BLaER1 (cell line): ENCODE measurements at regions not wholly inside any gene's neighbourhood (a gene's known extent, or its start where the extent isn't known, plus 50 kb on each side); places are given as distances from the start of the nearest gene placed in this dataset.

ENCODE experiments used
- H3K27ac ChIP-seq: shearing (Covaris generic); formaldehyde crosslinking; 2 replicates; pipeline ENCODE4 v1.8.1; 2022
- H3K27me3 ChIP-seq: shearing (Covaris generic); formaldehyde crosslinking; 2 replicates; pipeline ENCODE4 v1.8.1; 2022
- H3K36me3 ChIP-seq: shearing (Covaris generic); formaldehyde crosslinking; 2 replicates; pipeline ENCODE4 v1.8.1; 2022
- H3K4me1 ChIP-seq: shearing (Covaris generic); formaldehyde crosslinking; 2 replicates; pipeline ENCODE4 v1.8.1; 2022
- H3K4me2 ChIP-seq: shearing (Covaris generic); formaldehyde crosslinking; 2 replicates; pipeline ENCODE4 v1.8.1; 2022
- H3K4me3 ChIP-seq: shearing (Covaris generic); formaldehyde crosslinking; 2 replicates; pipeline ENCODE4 v1.8.1; 2022
- H3K9ac ChIP-seq: shearing (Covaris generic); formaldehyde crosslinking; 2 replicates; pipeline ENCODE4 v1.8.1; 2022
- H3K9me3 ChIP-seq: shearing (Covaris generic); formaldehyde crosslinking; 2 replicates; pipeline ENCODE4 v1.8.1; 2022
- H4K20me1 ChIP-seq: shearing (Covaris generic); formaldehyde crosslinking; 2 replicates; pipeline ENCODE4 v1.8.1; 2022
- Cebpa-rat ChIP-seq: shearing (Covaris generic); IDR thresholded peaks from 2 replicates; pipeline ENCODE4 v1.8.1; 2022

DNA sequence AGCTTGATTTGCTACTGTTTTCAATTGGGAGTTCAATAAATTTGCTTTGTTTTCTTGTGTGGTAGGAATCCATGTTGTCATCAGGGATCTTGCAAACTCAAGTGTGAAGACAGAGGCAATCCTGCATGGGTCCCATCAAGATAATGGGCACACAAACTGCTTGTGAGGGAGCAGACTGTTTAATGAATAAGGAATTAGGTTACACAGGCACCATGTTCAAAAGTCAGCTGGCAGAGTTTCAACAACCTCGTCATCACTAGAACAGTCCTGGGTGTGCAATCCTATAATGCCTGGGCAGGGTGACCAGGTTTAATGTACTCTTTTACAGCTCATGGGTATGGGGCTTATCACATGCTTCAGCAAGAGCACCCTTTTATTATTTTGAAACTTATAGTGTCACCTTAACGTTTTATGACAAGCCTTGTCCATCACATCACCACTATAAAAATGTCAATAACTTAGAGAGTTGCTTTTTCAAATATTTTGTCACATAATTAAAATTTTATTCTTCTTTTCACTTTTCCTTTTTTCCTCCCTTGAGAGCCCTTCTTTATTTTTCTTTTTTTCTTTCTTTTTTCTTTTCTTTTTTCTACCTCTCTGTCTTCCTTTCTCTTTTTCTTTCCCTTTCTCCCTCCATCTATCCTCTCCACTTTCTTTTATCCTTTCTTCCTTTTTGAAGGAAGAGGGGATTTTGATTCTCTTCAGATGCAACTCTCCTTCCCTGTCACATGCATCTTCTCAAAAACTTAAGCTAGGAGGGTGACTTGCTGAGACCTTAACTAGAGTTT, 252.2 kb upstream of the ATP2B1 start:
- Histone ChIP-seq H3K4me3 (no peak overlapping the region), H3K27ac (no peak overlapping the region), H3K9me3 (no peaks in the 10 kb centered on the region), H3K27me3 (no peaks in the 10 kb centered on the region), H3K9ac (no peak overlapping the region), H4K20me1 (no peaks in the 10 kb centered on the region), H3K4me1 (no peaks in the 10 kb centered on the region), H3K4me2 (no peak overlapping the region), H3K36me3 (no peaks in the 10 kb centered on the region)
- no peak for TF ChIP-seq Cebpa-rat

DNA sequence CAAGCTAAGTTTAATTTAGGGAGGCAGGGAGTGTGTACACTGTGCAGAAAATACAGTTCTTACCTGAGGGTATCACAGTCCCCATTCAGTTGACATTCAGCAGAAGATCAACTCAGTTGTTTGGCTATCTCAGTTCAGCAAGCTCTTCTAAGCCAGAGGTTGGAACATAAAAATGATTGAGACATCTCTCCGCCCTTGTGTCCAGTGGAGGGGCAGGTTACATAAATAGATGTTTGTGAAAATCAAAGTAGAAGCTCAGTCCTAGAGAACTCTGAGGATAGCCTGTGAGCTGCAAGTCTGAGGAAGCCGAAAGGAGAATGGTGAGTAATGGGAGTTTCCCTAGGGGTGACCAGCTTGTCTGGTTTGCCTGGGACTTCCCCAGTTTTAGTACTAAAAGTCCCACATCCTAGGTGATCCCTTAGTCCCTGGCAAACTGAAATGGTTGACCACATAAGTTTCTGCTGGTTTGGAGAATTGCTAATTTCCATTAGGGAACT, 251.4 kb upstream of the ATP2B1 start:
- no peak overlapping the region for H3K4me3 ChIP-seq

DNA sequence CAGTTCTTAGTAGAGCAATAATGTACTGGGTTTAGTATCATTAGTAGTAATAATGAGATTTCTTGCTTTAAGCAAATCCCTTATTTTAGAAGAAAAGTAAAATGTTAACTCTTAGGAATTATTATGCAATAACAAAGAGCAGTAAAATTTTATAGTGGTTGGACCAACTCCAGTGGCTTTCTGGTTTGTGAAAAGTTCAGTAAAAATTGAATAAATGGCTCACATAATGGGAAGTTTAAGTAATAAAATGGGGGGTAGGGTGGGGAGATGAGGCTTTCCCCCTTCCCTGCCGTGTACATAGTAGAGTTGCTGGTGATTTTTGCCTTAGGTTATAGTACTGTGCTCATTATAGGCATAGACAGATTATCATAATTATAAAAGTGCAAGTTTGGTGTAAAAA, 250.5 kb upstream of the ATP2B1 start:
- no peak for TF ChIP-seq Cebpa-rat
- Histone ChIP-seq H3K27me3 (no peaks in the 10 kb centered on the region), H3K4me1 (no peaks in the 10 kb centered on the region), H3K9me3 (no peaks in the 10 kb centered on the region), H3K4me2 (no peak overlapping the region), H3K9ac (no peak overlapping the region), H3K36me3 (no peaks in the 10 kb centered on the region), H3K4me3 (no peak overlapping the region), H4K20me1 (no peaks in the 10 kb centered on the region), H3K27ac (no peak overlapping the region)

More for the DNA sequence above, 251.4 kb upstream of the ATP2B1 start:
- TF ChIP-seq Cebpa-rat: no peak
- Histone ChIP-seq H3K36me3 (no peaks in the 10 kb centered on the region), H4K20me1 (no peaks in the 10 kb centered on the region), H3K27ac (no peak overlapping the region), H3K9me3 (no peaks in the 10 kb centered on the region), H3K27me3 (no peaks in the 10 kb centered on the region), H3K4me2 (no peak overlapping the region), H3K9ac (no peak overlapping the region), H3K4me1 (no peaks in the 10 kb centered on the region)

DNA sequence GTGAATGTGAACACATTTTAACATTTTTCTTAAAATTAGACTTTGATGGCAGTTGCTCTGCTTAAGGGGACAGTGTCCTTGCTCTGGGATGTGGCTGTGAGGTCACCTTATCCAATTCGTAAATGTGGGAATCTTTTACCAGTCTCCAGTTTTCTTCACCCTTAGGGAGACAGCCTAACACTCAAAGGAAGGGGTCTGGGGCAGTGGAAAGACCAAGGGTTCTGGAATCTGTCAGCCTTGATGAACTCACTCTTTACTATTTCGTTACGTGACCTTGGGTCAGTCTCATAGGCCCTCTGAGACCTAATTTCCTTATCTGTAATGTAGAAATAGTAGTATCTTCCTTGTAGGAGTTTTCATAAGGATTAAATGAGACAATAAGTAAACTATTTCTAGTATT, 245.6 kb upstream of the ATP2B1 start:
- Histone ChIP-seq H3K36me3 (no peaks in the 10 kb centered on the region), H3K4me3 (no peak overlapping the region)

DNA sequence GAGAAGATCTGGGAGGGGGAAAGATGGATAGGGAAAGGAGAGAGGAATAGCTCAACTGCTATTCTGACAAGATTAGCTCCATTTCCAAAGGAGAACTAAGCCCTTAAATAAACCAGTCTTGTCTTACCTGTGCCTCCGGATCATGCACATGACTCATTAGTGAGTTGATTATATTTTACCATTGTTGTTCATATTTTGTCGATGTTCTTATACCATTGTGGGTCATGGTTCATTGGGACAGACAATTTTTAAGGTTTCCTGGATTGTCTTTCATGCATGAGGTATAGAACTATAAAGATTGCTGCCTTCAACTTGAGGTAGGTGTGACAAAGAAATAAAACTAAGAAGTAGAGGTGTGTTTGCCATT, 243.0 kb upstream of the ATP2B1 start:
- no peaks in the 10 kb centered on the region for H4K20me1 ChIP-seq
- no peaks in the 10 kb centered on the region for H3K4me1 ChIP-seq
- H3K36me3 ChIP-seq: no peaks in the 10 kb centered on the region
- no peak overlapping the region for H3K27ac ChIP-seq
- H3K4me3 ChIP-seq: no peak overlapping the region
- no peaks in the 10 kb centered on the region for H3K27me3 ChIP-seq
- H3K9me3 ChIP-seq: no peaks in the 10 kb centered on the region
- no peak for TF ChIP-seq Cebpa-rat
- no peak overlapping the region for H3K9ac ChIP-seq
- no peak overlapping the region for H3K4me2 ChIP-seq

More for the DNA sequence above, 245.6 kb upstream of the ATP2B1 start:
- H3K9me3 ChIP-seq: no peaks in the 10 kb centered on the region
- H3K4me1 ChIP-seq: no peaks in the 10 kb centered on the region
- H4K20me1 ChIP-seq: no peaks in the 10 kb centered on the region
- H3K9ac ChIP-seq: no peak overlapping the region
- no peak for TF ChIP-seq Cebpa-rat
- H3K27ac ChIP-seq: no peak overlapping the region
- no peaks in the 10 kb centered on the region for H3K27me3 ChIP-seq
- no peak overlapping the region for H3K4me2 ChIP-seq

DNA sequence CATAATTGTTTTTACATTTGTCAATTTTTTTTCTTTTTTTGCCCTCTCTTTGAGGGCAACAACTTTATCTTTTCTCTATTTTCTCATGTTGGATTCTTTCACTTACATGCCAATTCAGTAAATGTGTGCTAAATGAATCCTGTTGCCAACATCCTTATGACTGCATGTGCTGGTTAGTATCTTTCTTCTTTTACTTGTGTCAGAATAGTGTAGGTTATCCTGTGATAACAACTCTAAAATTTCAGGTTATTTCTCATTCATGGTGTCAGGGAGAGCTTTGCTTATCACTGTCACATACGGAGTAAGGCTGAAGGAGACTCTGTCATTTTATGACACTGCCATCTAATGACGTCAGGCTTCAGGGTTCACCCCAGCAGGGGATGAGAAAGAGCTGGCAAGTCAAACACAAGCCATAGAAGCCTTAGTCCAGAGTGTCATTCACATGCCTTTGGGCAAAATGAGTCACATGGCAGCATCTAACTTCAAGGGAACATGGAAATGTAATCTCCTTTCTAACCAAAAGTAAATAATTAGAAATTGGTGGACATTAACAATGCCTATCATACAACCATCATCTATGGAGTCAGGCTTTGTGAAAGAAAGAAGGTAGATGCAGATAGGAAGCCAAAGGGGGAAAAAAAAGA, 242.5 kb upstream of the ATP2B1 start:
- H3K27me3 ChIP-seq: no peaks in the 10 kb centered on the region
- H4K20me1 ChIP-seq: no peaks in the 10 kb centered on the region
- no peak overlapping the region for H3K9ac ChIP-seq
- no peaks in the 10 kb centered on the region for H3K36me3 ChIP-seq
- H3K4me1 ChIP-seq: no peaks in the 10 kb centered on the region
- no peak overlapping the region for H3K4me2 ChIP-seq
- TF ChIP-seq Cebpa-rat: no peak
- no peaks in the 10 kb centered on the region for H3K9me3 ChIP-seq
- H3K4me3 ChIP-seq: no peak overlapping the region
- H3K27ac ChIP-seq: no peak overlapping the region

DNA sequence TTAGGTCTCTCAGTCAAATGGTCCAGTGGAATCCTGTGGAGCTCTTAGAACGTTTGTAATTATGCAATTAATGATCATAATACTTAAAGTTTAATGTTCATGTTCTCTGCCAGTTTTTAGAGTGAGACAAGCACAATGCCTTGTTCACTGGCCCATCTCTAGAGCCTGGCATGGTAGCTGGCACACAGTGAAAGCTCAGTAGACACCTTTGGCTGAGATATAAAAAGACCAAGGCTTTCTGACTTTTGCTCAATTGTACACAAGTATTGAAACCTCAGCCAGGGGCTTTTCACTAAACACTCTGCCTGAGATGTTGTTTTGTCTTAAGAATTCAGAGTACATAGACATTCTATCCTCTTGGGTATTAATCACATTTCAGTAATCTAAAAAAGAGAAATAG, 241.8 kb upstream of the ATP2B1 start:
- Histone ChIP-seq H3K4me2 (no peak overlapping the region), H3K27me3 (no peaks in the 10 kb centered on the region), H3K9ac (no peak overlapping the region), H3K9me3 (no peaks in the 10 kb centered on the region), H4K20me1 (no peaks in the 10 kb centered on the region), H3K36me3 (no peaks in the 10 kb centered on the region), H3K27ac (no peak overlapping the region), H3K4me1 (no peaks in the 10 kb centered on the region), H3K4me3 (no peak overlapping the region)
- TF ChIP-seq Cebpa-rat: no peak

DNA sequence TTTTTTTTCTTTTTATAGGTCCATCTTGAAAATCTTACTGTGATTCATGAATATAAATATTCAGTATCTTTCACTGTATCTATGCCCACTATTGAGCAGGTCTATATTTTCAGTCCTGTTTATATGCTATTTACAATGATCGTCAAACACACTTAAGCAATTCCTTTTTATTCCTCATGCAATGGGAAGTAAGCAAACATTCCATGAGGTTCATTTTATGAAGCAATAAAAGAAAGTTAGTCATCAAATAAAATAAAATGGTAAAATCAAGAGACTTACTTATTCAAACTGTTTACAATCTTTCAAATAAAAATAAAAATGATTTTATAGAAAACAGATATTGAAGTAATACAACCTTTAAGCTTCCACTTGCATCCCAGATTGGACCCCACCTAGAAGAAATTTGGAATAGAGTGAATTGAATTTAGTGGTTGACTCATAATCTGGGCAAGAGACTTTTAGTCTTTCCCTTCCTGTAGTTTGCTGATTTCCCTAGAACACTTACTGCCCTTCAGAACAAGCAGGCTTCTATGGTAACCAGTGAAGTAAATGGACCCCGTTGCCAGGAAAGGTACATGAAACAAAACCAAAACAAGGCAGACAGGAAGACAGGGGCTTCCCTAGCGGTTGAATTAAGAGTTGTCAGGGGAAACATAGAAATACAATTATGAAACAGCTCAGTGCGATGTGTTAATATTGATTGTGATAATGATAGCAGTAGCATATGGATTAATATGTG, 241.0 kb upstream of the ATP2B1 start:
- H3K27ac ChIP-seq: no peak overlapping the region
- H3K4me2 ChIP-seq: no peak overlapping the region

DNA sequence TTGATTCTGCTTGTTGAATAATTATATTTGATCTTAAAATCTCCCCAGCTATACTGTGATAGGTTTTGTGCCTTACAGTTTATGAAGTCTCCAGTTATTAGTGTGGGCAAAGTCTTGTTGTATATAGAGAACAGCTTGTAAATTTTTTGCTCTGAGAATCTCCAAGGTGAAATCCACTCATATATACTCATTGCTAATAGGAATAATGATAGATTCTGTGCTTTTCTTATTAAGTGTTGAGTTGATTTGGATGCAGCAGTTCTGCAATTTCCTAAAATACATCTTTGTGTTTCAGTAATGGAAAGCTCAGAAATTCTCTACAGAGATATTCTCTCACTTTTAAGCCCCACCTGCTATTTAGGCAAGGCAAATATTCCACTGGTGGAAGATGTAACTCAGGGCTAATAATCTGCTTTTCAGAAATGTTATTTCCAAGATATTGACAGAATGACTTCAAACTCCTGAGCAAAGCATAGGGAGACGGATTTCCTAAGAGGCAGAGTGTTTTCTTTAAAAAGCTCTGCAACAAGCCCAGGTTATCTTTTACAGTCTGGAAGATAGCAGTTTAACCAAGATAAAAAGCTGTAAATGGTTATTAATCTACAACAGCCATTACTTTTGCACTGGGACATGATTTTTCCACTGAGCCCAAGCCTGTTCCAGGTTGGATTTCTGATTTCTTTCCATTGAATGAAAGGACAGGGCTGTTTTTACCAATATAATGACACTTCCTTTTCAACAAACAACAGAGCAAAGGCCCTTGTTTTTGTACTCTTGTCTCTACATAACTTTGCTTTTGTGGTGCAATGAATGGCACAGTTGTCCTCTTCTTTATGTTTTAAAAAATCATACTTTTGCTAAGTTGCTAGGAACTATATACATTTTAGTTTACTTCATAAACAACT, 239.9 kb upstream of the ATP2B1 start:
- no peaks in the 10 kb centered on the region for H3K4me1 ChIP-seq

More for the DNA sequence above, 241.0 kb upstream of the ATP2B1 start:
- H3K36me3 ChIP-seq: no peaks in the 10 kb centered on the region
- H3K4me3 ChIP-seq: no peak overlapping the region
- H4K20me1 ChIP-seq: no peaks in the 10 kb centered on the region
- TF ChIP-seq Cebpa-rat: no peak
- H3K9me3 ChIP-seq: no peaks in the 10 kb centered on the region
- no peak overlapping the region for H3K9ac ChIP-seq
- no peaks in the 10 kb centered on the region for H3K4me1 ChIP-seq
- H3K27me3 ChIP-seq: no peaks in the 10 kb centered on the region

More for the DNA sequence above, 239.9 kb upstream of the ATP2B1 start:
- no peak for TF ChIP-seq Cebpa-rat
- Histone ChIP-seq H3K9ac (no peak overlapping the region), H3K27me3 (no peaks in the 10 kb centered on the region), H3K4me2 (no peak overlapping the region), H4K20me1 (no peaks in the 10 kb centered on the region), H3K36me3 (no peaks in the 10 kb centered on the region), H3K4me3 (no peak overlapping the region), H3K27ac (no peak overlapping the region), H3K9me3 (no peaks in the 10 kb centered on the region)
